ENCODE measurements at regions not wholly inside any gene's neighbourhood (a gene's known extent, or its start where the extent isn't known, plus 50 kb on each side); places are given as distances from the start of the nearest gene placed in this dataset.

DNA sequence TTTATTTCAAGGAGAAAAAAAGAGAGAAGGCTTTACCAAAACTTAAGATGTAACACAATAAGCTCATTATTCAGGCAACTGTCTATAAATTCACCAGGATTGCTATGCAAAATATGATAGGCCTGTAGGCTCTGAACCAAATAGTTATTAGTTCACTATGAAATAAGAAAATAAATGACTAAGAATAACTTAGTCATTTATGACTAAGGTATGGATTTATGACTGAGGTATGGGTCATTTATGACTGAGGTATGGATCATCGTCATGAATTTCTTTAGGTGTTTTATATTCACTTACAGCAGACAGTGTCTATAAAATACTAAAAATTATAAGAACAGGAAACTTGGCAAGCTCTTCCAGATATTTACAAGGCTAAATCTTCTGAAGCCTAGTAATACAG, 52.1 kb upstream of the SNX9 start:
- H3K9me3 Mint-ChIP-seq, result no peaks in the 10 kb centered on the region
- H3K36me3 Mint-ChIP-seq, result no peaks in the 10 kb centered on the region
- no peak overlapping the region for H3K4me3 Mint-ChIP-seq
- H3K27ac Mint-ChIP-seq, result no peak overlapping the region
- peaks cover 22 to 29% of the 10 kb centered on the region in 2 donors for H3K27me3 Mint-ChIP-seq
- peaks cover 16 to 24% of the 10 kb centered on the region in 2 donors for H3K4me1 Mint-ChIP-seq (ENCODE audit: low read depth in 2 of 2)
- DNase-seq (ENCODE audit: low spot score) (no peak), ATAC-seq (no peak)

DNA sequence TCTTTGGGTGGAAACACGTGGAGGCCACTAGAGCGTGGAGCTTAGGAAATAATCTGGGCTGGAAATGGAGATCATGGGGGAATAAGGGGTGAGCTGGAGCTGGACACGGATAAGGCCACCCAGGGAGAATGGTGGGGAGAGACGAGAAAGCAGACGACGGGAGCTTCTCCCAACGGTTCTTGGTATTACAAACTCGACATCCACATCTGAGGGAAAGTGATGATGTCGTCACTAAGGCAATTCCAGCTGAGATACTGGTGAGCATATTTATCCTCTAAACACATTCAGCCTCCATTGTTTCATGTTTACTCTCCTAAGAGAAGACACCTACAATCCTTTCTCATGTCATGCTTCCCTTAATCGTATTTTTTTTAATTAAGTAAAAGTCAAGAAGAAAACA, 50.2 kb upstream of the SNX9 start:
- H3K27me3 Mint-ChIP-seq, result peaks cover 22 to 29% of the 10 kb centered on the region in 2 donors
- no peaks in the 10 kb centered on the region for H3K9me3 Mint-ChIP-seq
- no peak overlapping the region for H3K4me3 Mint-ChIP-seq
- DNase-seq (ENCODE audit: low spot score) (no peak), ATAC-seq (no peak)
- no peaks in the 10 kb centered on the region for H3K36me3 Mint-ChIP-seq
- H3K4me1 Mint-ChIP-seq (ENCODE audit: low read depth in 2 of 2), result peaks cover 16 to 24% of the 10 kb centered on the region in 2 donors
- no peak overlapping the region for H3K27ac Mint-ChIP-seq
